ENCODE measurements at regions not wholly inside any gene's neighbourhood (a gene's known extent, or its start where the extent isn't known, plus 50 kb on each side); places are given as distances from the start of the nearest gene placed in this dataset.

GRCh38 chr4:45442466-45442865, 681.4 kb downstream of the GABRG1 start:
- in situ Hi-C loops (cut with MboI; ENCODE audit: low sequenced_read_pairs) = no loop called here
- Histone ChIP-seq H2BK15ac (ENCODE audit: low read depth, low read length) (no peak overlapping the region), H3K36me3 (ENCODE audit: control insufficient read depth, insufficient read depth, low read length) (no peaks in the 10 kb centered on the region), H3K4ac (ENCODE audit: low read depth, low read length) (no peak overlapping the region), H3K9ac (ENCODE audit: low read depth, low read length) (no peak overlapping the region), H2AFZ (replicated peaks; ENCODE audit: low read length, poor library complexity) (no peak overlapping the region), H3K4me1 (ENCODE audit: control insufficient read depth, insufficient read depth, low read length) (no peaks in the 10 kb centered on the region), H3K9me3 (ENCODE audit: control insufficient read depth, insufficient read depth, low read length) (no peaks in the 10 kb centered on the region; the same call in 1 of the 2 replicates), H2AK9ac (replicated peaks; ENCODE audit: low read depth, low read length, poor library complexity) (no peak overlapping the region), H4K5ac (ENCODE audit: low read depth, low read length) (no peak overlapping the region), H3K27ac (ENCODE audit: insufficient read depth, low read length) (no peak overlapping the region), H4K20me1 (ENCODE audit: insufficient read depth, low read length) (no peaks in the 10 kb centered on the region), H3K27me3 (ENCODE audit: control insufficient read depth, insufficient read depth, low read length) (no peaks in the 10 kb centered on the region), H4K8ac (ENCODE audit: low read depth in 2 of 2, low read length in 2 of 2) (no peak overlapping the region), H3K18ac (ENCODE audit: low read depth, low read length) (no peak overlapping the region), H2BK5ac (ENCODE audit: low read depth, low read length, poor library complexity, severe bottlenecking) (no peak overlapping the region), H2BK20ac (ENCODE audit: low read depth, low read length) (no peak overlapping the region), H2AK5ac (ENCODE audit: low read depth, low read length) (no peak overlapping the region), H3K4me3 (ENCODE audit: insufficient read depth, low read depth, low read length) (no peak overlapping the region), H3K79me1 (ENCODE audit: low read depth in 1 of 2, low read length in 2 of 2) (no peaks in the 10 kb centered on the region), H2BK120ac (ENCODE audit: low read depth, low read length) (no peak overlapping the region), H3K56ac (ENCODE audit: extremely low read depth, insufficient read depth, low read length) (no peak overlapping the region), H3K4me2 (ENCODE audit: low read depth, low read length) (no peak overlapping the region), H3K9me1 (ENCODE audit: insufficient read depth, low read length) (no peaks in the 10 kb centered on the region), H4K91ac (ENCODE audit: insufficient read depth, low read depth, low read length) (no peak overlapping the region), H3K14ac (replicated peaks; ENCODE audit: low read depth, low read length) (no peak overlapping the region), H3K23ac (ENCODE audit: low read depth, low read length) (no peak overlapping the region)
- no CpG with 5 or more reads among the region's 1 CpG for WGBS, 2 experiments (ENCODE audit: extremely low coverage in 2 of 2, insufficient read length in 1 of 2)
- no peak for ATAC-seq (ENCODE audit: low read depth)
- TF ChIP-seq MAZ (IDR thresholded peaks at IDR 0.05; ENCODE audit: borderline replicate concordance, low read depth, low read length) (no peak), POLR2A (IDR thresholded peaks at IDR 0.05; ENCODE audit: low read depth, low read length) (no peak), RAD21 (IDR thresholded peaks at IDR 0.05; ENCODE audit: low read length) (no peak), USF2 (IDR thresholded peaks at IDR 0.05; ENCODE audit: low read depth, low read length) (no peak), RFX5 (IDR thresholded peaks at IDR 0.05; ENCODE audit: low read depth, low read length) (no peak), FOS (IDR thresholded peaks at IDR 0.05; ENCODE audit: low read depth, low read length) (no peak), ELK1 (IDR thresholded peaks at IDR 0.05; ENCODE audit: borderline replicate concordance, low read depth, low read length) (no peak), BHLHE40 (IDR thresholded peaks at IDR 0.05; ENCODE audit: low read depth, low read length) (no peak), MAFK (IDR thresholded peaks at IDR 0.05; ENCODE audit: low read depth, low read length) (no peak)
- ChIA-PET POLR2A (ENCODE audit: unreplicated experiment) (no interaction called here), CTCF (no interaction called here)
- BruUV-seq (replicated peaks) = no TSS peak
- dilution Hi-C loops (cut with HindIII; ENCODE audit: low sequenced_read_pairs, unreplicated experiment) = no loop called here
- no peak for DNase-seq
- intact Hi-C loops (cut with micrococcal nuclease) = no loop called here

Data from IMR-90 (cell line).